ENCODE measurements at regions not wholly inside any gene's neighbourhood (a gene's known extent, or its start where the extent isn't known, plus 50 kb on each side); places are given as distances from the start of the nearest gene placed in this dataset.

DNA sequence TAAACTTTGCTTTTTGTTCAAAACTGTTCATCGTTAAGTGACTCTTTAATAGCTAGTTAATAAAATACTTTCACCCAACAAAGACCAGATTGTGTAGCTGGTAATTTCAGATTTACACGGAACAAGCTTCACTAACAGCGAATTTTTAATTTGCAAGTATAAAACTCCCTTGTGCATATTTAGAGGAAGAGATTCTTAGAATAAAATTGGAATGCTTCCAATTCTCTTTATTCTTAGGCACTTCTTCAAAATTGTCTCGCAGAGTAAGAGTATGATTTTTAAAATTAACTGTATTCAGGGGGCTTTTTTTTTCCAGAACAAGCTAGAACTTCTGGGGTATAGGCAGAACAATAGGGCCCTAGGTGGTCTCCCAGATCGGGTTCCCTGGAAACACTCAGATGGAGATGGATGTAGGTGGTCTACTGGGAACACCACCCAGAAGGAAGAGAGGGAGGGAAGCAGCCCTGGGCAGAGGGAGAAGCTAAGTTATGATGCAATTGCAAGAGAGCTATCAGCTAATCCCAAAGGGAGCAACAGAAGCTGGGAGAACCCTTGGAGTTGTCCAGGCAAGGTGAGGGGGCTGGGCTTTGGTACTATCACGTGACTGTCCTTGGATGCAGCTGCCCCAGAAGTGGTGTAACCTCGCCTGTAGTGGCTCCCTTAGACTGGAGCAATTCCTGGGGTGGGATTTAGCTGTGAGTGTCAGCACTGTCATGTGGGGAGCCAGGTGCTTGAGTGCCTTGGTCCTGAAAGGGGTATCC lies 151.7 kb upstream of the ASB18 start:
- no peak overlapping the region for H3K27ac ChIP-seq
- TF ChIP-seq ZFX (IDR thresholded peaks at IDR 0.05; ENCODE audit: borderline replicate concordance): no peak
- TF ChIP-seq, protein P1, sequence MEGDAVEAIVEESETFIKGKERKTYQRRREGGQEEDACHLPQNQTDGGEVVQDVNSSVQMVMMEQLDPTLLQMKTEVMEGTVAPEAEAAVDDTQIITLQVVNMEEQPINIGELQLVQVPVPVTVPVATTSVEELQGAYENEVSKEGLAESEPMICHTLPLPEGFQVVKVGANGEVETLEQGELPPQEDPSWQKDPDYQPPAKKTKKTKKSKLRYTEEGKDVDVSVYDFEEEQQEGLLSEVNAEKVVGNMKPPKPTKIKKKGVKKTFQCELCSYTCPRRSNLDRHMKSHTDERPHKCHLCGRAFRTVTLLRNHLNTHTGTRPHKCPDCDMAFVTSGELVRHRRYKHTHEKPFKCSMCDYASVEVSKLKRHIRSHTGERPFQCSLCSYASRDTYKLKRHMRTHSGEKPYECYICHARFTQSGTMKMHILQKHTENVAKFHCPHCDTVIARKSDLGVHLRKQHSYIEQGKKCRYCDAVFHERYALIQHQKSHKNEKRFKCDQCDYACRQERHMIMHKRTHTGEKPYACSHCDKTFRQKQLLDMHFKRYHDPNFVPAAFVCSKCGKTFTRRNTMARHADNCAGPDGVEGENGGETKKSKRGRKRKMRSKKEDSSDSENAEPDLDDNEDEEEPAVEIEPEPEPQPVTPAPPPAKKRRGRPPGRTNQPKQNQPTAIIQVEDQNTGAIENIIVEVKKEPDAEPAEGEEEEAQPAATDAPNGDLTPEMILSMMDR (IDR thresholded peaks at IDR 0.05): no peak

- H3K27ac ChIP-seq: no peak overlapping the region
- TF ChIP-seq ZFX (IDR thresholded peaks at IDR 0.05; ENCODE audit: borderline replicate concordance): no peak
- TF ChIP-seq, protein P1 (IDR thresholded peaks at IDR 0.05): no peak
Observed at GRCh38 chr2:236417150-236417549, 152.5 kb upstream of the ACKR3 start.

DNA sequence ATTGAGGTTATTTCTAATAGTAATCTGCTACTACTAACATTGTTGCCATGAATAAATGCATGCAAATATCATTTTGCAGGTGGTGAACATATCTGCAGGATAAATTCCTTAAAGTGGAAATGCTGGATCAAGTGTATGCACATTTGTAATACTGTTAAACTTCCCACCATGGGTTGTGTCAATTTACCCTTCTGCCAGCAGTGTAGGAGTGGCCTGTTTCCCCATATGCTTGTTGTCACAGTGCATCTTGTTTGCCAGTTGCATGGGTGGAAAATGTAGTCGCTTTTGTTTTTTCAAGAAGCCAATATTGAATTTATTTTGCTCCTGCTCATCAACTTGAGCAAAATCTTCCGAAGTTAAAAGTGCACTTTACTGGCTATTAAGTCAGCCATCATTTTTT lies 139.0 kb upstream of the ACKR3 start:
- no peak for TF ChIP-seq ZFX (IDR thresholded peaks at IDR 0.05; ENCODE audit: borderline replicate concordance)
- TF ChIP-seq, protein P1 (IDR thresholded peaks at IDR 0.05): no peak
- no peak overlapping the region for H3K27ac ChIP-seq

GRCh38 chr2:236434593-236434992 lies 135.0 kb upstream of the ACKR3 start:
- TF ChIP-seq, protein P1 (IDR thresholded peaks at IDR 0.05): no peak
- TF ChIP-seq ZFX (IDR thresholded peaks at IDR 0.05; ENCODE audit: borderline replicate concordance): no peak
- H3K27ac ChIP-seq: no peak overlapping the region

- TF ChIP-seq, protein P1 (IDR thresholded peaks at IDR 0.05): no peak
- no peak for TF ChIP-seq ZFX (IDR thresholded peaks at IDR 0.05; ENCODE audit: borderline replicate concordance)
- no peak overlapping the region for H3K27ac ChIP-seq
Observed at GRCh38 chr2:236440110-236440881, 129.3 kb upstream of the ACKR3 start.

DNA sequence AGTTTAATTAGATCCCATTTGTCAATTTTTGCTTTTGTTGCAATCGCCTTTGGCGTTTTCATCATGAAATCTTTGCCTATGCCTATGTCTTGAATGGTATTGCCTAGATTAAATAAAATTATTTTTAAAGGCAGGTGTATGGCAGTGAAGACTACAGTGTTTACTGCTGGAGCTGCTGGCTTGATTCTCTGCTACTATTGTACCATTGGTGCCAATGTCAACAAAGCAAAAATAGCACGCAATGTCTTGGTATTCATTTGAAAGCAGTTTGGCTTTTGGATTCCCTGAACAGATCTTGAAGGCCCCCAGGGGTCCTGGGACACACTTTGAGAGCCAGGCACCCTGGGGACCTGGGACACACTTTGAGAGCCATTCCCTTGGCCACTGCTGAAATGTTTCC lies 125.4 kb upstream of the ACKR3 start:
- TF ChIP-seq, protein P1 (IDR thresholded peaks at IDR 0.05): no peak
- TF ChIP-seq ZFX (IDR thresholded peaks at IDR 0.05; ENCODE audit: borderline replicate concordance): no peak
- H3K27ac ChIP-seq: no peak overlapping the region

DNA sequence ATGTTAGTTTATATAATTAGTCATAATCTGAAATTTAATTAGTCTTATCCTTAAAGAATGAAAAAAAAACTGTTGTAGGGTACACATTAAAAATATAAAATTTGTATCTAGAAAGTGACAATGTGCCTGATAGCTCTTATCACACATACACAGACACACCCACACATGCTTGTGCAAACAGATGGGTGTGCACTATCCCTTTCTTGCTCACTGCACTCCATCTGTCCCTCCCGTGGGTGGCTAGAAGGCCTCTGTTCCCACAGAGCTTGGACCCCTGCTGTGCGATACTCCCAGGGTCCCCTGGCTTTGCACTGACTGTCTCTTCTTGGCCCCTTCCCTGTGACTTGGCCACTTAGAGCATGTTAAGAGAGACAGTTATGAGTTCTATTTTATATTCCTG lies 123.9 kb upstream of the ACKR3 start:
- TF ChIP-seq ZFX (IDR thresholded peaks at IDR 0.05; ENCODE audit: borderline replicate concordance): no peak
- TF ChIP-seq, protein P1 (IDR thresholded peaks at IDR 0.05): no peak
- no peak overlapping the region for H3K27ac ChIP-seq
